Vagina (tissue), 2 donors: ENCODE measurements at regions not wholly inside any gene's neighbourhood (a gene's known extent, or its start where the extent isn't known, plus 50 kb on each side); places are given as distances from the start of the nearest gene placed in this dataset.

ENCODE experiments used
- DNase-seq, 2 donors: peaks; one replicate each; pipeline ENCODE4 v3.0.0-alpha.2; 2017; ENCODE audit errors: extremely low spot score in 2 of 2
- H3K27ac ChIP-seq: fragments of 200-600 bp; sonication (generic); one replicate; pipeline ENCODE4 v1.5.1; 2019
- H3K27me3 ChIP-seq: fragments of 200-600 bp; sonication (generic); one replicate; pipeline ENCODE4 v1.5.1; 2019
- H3K36me3 ChIP-seq, 2 donors: fragments of 200-600 bp; sonication (generic); one replicate each; pipeline ENCODE4 v1.5.1; 2017 to 2019
- H3K4me1 ChIP-seq: fragments of 200-600 bp; sonication (generic); one replicate; pipeline ENCODE4 v1.5.1; 2019
- H3K4me3 ChIP-seq, 2 donors: fragments of 200-600 bp; sonication (generic); 1 replicate in 1 of 2; 2 replicates in 1 of 2; pipeline ENCODE4 v1.5.1; 2016 to 2019
- H3K9me3 ChIP-seq: fragments of 200-600 bp; sonication (generic); one replicate; pipeline ENCODE4 v1.5.1; 2019
- CTCF ChIP-seq, 3 experiments: fragments of 450-650 bp in 2 of 3; fragments of 200-600 bp in 1 of 3; sonication (generic) in 1 of 3; IDR thresholded peaks; one replicate each; pipeline ENCODE4 v1.5.1; 2017 to 2019; ENCODE audit warnings: antibody characterized with exemption in 3 of 3, mild to moderate bottlenecking in 2 of 3, moderate library complexity in 2 of 3
- POLR2A ChIP-seq, 2 donors: fragments of 450-650 bp; IDR thresholded peaks; one replicate each; pipeline ENCODE4 v1.6.1; 2017; ENCODE audit warnings: antibody characterized with exemption in 2 of 2, mild to moderate bottlenecking in 2 of 2, moderate library complexity in 2 of 2
- POLR2AphosphoS5 ChIP-seq, 2 donors: sonication (generic); formaldehyde crosslinking; IDR thresholded peaks; one replicate each; pipeline ENCODE4 v1.9.0; 2017; ENCODE audit warnings: antibody characterized with exemption in 2 of 2, mild to moderate bottlenecking in 2 of 2, low read depth in 1 of 2; ENCODE audit not compliant: insufficient read depth in 1 of 2
- intact Hi-C: fragments of 100-400 bp; cut with DNase I; formaldehyde crosslinking; loops from one replicate; pipeline ENCODE4 v1.15.1; 2023

- intact Hi-C loops: no loop called here
- no peak overlapping the region for H3K4me3 ChIP-seq
- H3K9me3 ChIP-seq: no peaks in the 10 kb centered on the region
- H3K27ac ChIP-seq: no peak overlapping the region
- TF ChIP-seq POLR2AphosphoS5 (IDR thresholded peaks at IDR 0.05; ENCODE audit: insufficient read depth in 1 of 2, low read depth in 1 of 2) (no peak), POLR2A (IDR thresholded peaks at IDR 0.05) (no peak), CTCF (IDR thresholded peaks at IDR 0.05) (no peak)
- no peak for DNase-seq
- no peaks in the 10 kb centered on the region for H3K27me3 ChIP-seq
- H3K36me3 ChIP-seq: no peaks in the 10 kb centered on the region
- H3K4me1 ChIP-seq: peaks cover 6% of the 10 kb centered on the region
Measured at GRCh38 chr12:126112141-126112540, 1046.9 kb downstream of the AACS start.

GRCh38 chr12:126112849-126113248, 1047.6 kb downstream of the AACS start:
- no peak overlapping the region for H3K4me3 ChIP-seq
- H3K27ac ChIP-seq: no peak overlapping the region
- TF ChIP-seq CTCF (IDR thresholded peaks at IDR 0.05) (no peak), POLR2AphosphoS5 (IDR thresholded peaks at IDR 0.05; ENCODE audit: insufficient read depth in 1 of 2, low read depth in 1 of 2) (no peak), POLR2A (IDR thresholded peaks at IDR 0.05) (no peak)
- H3K9me3 ChIP-seq: no peaks in the 10 kb centered on the region
- intact Hi-C loops: no loop called here
- peaks cover 6% of the 10 kb centered on the region for H3K4me1 ChIP-seq
- H3K36me3 ChIP-seq: no peaks in the 10 kb centered on the region
- no peaks in the 10 kb centered on the region for H3K27me3 ChIP-seq
- DNase-seq: no peak

- no peaks in the 10 kb centered on the region for H3K9me3 ChIP-seq
- peaks cover 6% of the 10 kb centered on the region for H3K4me1 ChIP-seq
- no peak for DNase-seq
- TF ChIP-seq CTCF (IDR thresholded peaks at IDR 0.05): no peak
- no peak for TF ChIP-seq POLR2A (IDR thresholded peaks at IDR 0.05)
- TF ChIP-seq POLR2AphosphoS5 (IDR thresholded peaks at IDR 0.05; ENCODE audit: insufficient read depth in 1 of 2, low read depth in 1 of 2): no peak
- intact Hi-C loops: no loop called here
- no peaks in the 10 kb centered on the region for H3K27me3 ChIP-seq
- no peak overlapping the region for H3K27ac ChIP-seq
- H3K36me3 ChIP-seq: no peaks in the 10 kb centered on the region
- H3K4me3 ChIP-seq: no peak overlapping the region
Measured at GRCh38 chr12:126114441-126114840, 1049.2 kb downstream of the AACS start.

- no peaks in the 10 kb centered on the region for H3K36me3 ChIP-seq
- intact Hi-C loops: no loop called here
- no peaks in the 10 kb centered on the region for H3K9me3 ChIP-seq
- H3K27ac ChIP-seq: no peak overlapping the region
- peaks cover 6% of the 10 kb centered on the region for H3K4me1 ChIP-seq
- no peak overlapping the region for H3K4me3 ChIP-seq
- DNase-seq: no peak
- TF ChIP-seq CTCF (IDR thresholded peaks at IDR 0.05) (no peak), POLR2AphosphoS5 (IDR thresholded peaks at IDR 0.05; ENCODE audit: insufficient read depth in 1 of 2, low read depth in 1 of 2) (no peak), POLR2A (IDR thresholded peaks at IDR 0.05) (no peak)
- no peaks in the 10 kb centered on the region for H3K27me3 ChIP-seq
Measured at GRCh38 chr12:126117502-126117901, 1052.3 kb downstream of the AACS start.

DNA sequence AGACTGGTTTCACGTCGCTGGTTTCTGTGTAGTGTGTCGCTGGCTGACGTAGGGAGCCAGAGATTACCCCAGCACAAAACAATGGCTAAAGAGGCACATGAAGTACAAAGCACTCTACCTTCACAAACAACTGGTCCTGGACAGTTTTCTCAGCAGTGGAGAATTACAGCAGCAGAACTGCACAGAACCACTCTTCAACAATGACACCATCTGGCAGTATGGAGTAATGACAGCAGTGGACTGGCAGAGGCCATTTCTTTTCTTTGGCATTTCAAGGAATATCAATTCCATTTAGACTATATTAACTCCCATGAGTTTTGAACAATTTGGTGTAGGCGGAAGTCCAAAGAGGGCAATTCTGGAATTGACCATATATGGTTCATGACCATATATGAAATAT, 1074.1 kb downstream of the AACS start:
- intact Hi-C loops: no loop called here
- H3K4me3 ChIP-seq: no peak overlapping the region
- DNase-seq: no peak
- H3K9me3 ChIP-seq: peaks cover 5% of the 10 kb centered on the region
- no peaks in the 10 kb centered on the region for H3K27me3 ChIP-seq
- H3K4me1 ChIP-seq: no peaks in the 10 kb centered on the region
- no peak overlapping the region for H3K27ac ChIP-seq
- TF ChIP-seq POLR2AphosphoS5 (IDR thresholded peaks at IDR 0.05; ENCODE audit: insufficient read depth in 1 of 2, low read depth in 1 of 2) (no peak), CTCF (IDR thresholded peaks at IDR 0.05) (no peak), POLR2A (IDR thresholded peaks at IDR 0.05) (no peak)
- no peaks in the 10 kb centered on the region for H3K36me3 ChIP-seq
